ENCODE measurements at regions not wholly inside any gene's neighbourhood (a gene's known extent, or its start where the extent isn't known, plus 50 kb on each side); places are given as distances from the start of the nearest gene placed in this dataset.

GRCh38 chr13:90576067-90576466, 771.4 kb upstream of the MIR17HG start:
- TF ChIP-seq GABPA (IDR thresholded peaks at IDR 0.05; ENCODE audit: low read depth) (no peak), POLR2AphosphoS5 (IDR thresholded peaks at IDR 0.05; ENCODE audit: low read depth) (no peak), SPI1 (IDR thresholded peaks at IDR 0.05; ENCODE audit: borderline replicate concordance, low read depth) (no peak)
- TF ChIP-seq, protein P1, sequence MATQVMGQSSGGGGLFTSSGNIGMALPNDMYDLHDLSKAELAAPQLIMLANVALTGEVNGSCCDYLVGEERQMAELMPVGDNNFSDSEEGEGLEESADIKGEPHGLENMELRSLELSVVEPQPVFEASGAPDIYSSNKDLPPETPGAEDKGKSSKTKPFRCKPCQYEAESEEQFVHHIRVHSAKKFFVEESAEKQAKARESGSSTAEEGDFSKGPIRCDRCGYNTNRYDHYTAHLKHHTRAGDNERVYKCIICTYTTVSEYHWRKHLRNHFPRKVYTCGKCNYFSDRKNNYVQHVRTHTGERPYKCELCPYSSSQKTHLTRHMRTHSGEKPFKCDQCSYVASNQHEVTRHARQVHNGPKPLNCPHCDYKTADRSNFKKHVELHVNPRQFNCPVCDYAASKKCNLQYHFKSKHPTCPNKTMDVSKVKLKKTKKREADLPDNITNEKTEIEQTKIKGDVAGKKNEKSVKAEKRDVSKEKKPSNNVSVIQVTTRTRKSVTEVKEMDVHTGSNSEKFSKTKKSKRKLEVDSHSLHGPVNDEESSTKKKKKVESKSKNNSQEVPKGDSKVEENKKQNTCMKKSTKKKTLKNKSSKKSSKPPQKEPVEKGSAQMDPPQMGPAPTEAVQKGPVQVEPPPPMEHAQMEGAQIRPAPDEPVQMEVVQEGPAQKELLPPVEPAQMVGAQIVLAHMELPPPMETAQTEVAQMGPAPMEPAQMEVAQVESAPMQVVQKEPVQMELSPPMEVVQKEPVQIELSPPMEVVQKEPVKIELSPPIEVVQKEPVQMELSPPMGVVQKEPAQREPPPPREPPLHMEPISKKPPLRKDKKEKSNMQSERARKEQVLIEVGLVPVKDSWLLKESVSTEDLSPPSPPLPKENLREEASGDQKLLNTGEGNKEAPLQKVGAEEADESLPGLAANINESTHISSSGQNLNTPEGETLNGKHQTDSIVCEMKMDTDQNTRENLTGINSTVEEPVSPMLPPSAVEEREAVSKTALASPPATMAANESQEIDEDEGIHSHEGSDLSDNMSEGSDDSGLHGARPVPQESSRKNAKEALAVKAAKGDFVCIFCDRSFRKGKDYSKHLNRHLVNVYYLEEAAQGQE (IDR thresholded peaks at IDR 0.05; ENCODE audit: insufficient replicate concordance, low read depth), result no peak
- TF ChIP-seq, protein P2, sequence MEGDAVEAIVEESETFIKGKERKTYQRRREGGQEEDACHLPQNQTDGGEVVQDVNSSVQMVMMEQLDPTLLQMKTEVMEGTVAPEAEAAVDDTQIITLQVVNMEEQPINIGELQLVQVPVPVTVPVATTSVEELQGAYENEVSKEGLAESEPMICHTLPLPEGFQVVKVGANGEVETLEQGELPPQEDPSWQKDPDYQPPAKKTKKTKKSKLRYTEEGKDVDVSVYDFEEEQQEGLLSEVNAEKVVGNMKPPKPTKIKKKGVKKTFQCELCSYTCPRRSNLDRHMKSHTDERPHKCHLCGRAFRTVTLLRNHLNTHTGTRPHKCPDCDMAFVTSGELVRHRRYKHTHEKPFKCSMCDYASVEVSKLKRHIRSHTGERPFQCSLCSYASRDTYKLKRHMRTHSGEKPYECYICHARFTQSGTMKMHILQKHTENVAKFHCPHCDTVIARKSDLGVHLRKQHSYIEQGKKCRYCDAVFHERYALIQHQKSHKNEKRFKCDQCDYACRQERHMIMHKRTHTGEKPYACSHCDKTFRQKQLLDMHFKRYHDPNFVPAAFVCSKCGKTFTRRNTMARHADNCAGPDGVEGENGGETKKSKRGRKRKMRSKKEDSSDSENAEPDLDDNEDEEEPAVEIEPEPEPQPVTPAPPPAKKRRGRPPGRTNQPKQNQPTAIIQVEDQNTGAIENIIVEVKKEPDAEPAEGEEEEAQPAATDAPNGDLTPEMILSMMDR (IDR thresholded peaks at IDR 0.05; ENCODE audit: insufficient read depth, low read length), result no peak
- no peak for DNase-seq (ENCODE audit: low read depth in 1 of 2, low spot score in 1 of 2)
- Histone ChIP-seq H3K27ac (replicated peaks) (no peak overlapping the region), H3K27me3 (ENCODE audit: insufficient read depth, poor library complexity, severe bottlenecking) (no peaks in the 10 kb centered on the region), H3K4me3 (replicated peaks; ENCODE audit: insufficient read depth, low read length) (no peak overlapping the region)

DNA sequence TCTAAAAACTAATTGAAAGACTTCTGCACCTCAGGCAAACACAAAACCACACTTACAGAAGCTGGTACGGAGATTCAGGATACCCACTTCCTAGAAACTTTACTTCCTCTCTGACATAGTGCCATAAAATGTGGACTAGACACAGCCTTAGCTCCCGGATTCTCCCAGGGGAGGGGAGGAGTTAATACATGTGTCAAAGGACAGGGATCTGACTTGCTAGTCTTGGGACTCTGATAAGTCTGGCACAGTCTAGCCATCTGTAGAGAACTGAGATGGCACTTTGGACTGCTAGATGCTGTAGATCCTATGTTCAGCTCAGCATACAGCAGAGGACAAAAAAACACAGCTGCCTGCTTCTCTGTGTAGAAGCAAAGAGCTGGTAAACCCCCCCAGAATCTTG, 769.8 kb upstream of the MIR17HG start:
- DNase-seq (ENCODE audit: low read depth in 1 of 2, low spot score in 1 of 2), result no peak
- no peak overlapping the region for H3K27ac ChIP-seq (replicated peaks)
- H3K27me3 ChIP-seq (ENCODE audit: insufficient read depth, poor library complexity, severe bottlenecking), result no peaks in the 10 kb centered on the region
- TF ChIP-seq SPI1 (IDR thresholded peaks at IDR 0.05; ENCODE audit: borderline replicate concordance, low read depth) (no peak), POLR2AphosphoS5 (IDR thresholded peaks at IDR 0.05; ENCODE audit: low read depth) (no peak), GABPA (IDR thresholded peaks at IDR 0.05; ENCODE audit: low read depth) (no peak)
- TF ChIP-seq, protein P1 (IDR thresholded peaks at IDR 0.05; ENCODE audit: insufficient replicate concordance, low read depth), result no peak
- TF ChIP-seq, protein P2 (IDR thresholded peaks at IDR 0.05; ENCODE audit: insufficient read depth, low read length), result no peak
- no peak overlapping the region for H3K4me3 ChIP-seq (replicated peaks; ENCODE audit: insufficient read depth, low read length)

- H3K27ac ChIP-seq (replicated peaks), result no peak overlapping the region
- TF ChIP-seq, protein P2 (IDR thresholded peaks at IDR 0.05; ENCODE audit: insufficient read depth, low read length), result no peak
- TF ChIP-seq POLR2AphosphoS5 (IDR thresholded peaks at IDR 0.05; ENCODE audit: low read depth) (no peak), SPI1 (IDR thresholded peaks at IDR 0.05; ENCODE audit: borderline replicate concordance, low read depth) (no peak), GABPA (IDR thresholded peaks at IDR 0.05; ENCODE audit: low read depth) (no peak)
- TF ChIP-seq, protein P1 (IDR thresholded peaks at IDR 0.05; ENCODE audit: insufficient replicate concordance, low read depth), result no peak
- no peak overlapping the region for H3K4me3 ChIP-seq (replicated peaks; ENCODE audit: insufficient read depth, low read length)
- DNase-seq (ENCODE audit: low read depth in 1 of 2, low spot score in 1 of 2), result no peak
- H3K27me3 ChIP-seq (ENCODE audit: insufficient read depth, poor library complexity, severe bottlenecking), result no peaks in the 10 kb centered on the region
Measured at GRCh38 chr13:90585392-90585791, 762.1 kb upstream of the MIR17HG start.
